ENCODE measurements at regions not wholly inside any gene's neighbourhood (a gene's known extent, or its start where the extent isn't known, plus 50 kb on each side); places are given as distances from the start of the nearest gene placed in this dataset.
"Not testable (repeated sequence)": the region's sequence is repeated elsewhere in the genome, so short reads cannot be mapped to it uniquely, and the experiment has no call there.

DNA sequence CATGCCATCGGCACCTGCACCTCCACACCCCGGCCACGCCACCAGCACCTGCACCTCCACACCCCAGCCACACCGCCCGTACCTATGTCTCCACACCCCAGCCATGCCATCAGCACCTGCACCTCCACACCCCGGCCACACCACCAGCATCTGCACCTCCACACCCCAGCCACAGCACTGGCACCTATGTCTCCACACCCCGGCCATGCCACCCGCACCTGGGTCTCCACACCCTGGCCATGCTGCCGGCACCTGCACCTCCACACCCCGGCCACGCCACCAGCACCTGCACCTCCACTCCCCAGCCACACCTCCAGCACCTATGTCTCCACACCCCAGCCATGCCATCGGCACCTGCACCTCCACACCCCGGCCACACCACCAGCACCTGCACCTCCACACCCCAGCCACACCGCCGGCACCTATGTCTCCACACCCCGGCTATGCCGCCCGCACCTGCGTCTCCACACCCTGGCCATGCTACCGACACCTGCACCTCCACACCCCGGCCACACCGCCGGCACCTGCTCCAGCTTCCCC is 390.3 kb upstream of the MYT1L start:
- H3K4me1 Mint-ChIP-seq = no peaks in the 10 kb centered on the region
- H3K27ac Mint-ChIP-seq = no peak overlapping the region
- H3K9me3 Mint-ChIP-seq = no peaks in the 10 kb centered on the region
- H3K4me3 Mint-ChIP-seq = no peak overlapping the region
- no peaks in the 10 kb centered on the region for H3K27me3 Mint-ChIP-seq
- no peaks in the 10 kb centered on the region for H3K36me3 Mint-ChIP-seq

DNA sequence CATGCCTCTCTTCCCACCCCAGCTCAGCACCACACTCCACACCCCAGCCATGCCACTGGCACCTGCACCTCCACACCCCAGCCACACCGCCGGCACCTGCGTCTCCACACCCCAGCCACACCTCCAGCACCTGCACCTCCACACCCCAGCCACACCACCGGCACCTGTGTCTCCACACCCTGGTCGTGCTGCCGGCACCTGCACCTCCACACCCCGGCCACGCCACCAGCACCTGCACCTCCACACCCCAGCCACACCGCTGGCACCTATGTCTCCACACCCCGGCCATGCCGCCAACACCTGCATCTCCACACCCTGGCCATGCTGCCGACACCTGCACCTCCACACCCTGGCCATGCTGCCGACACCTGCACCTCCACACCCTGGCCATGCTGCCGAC is 389.7 kb upstream of the MYT1L start:
- not testable (repeated sequence) for H3K4me1 Mint-ChIP-seq, H3K9me3 Mint-ChIP-seq, H3K36me3 Mint-ChIP-seq, H3K27me3 Mint-ChIP-seq, H3K4me3 Mint-ChIP-seq, H3K27ac Mint-ChIP-seq

- Mint-ChIP-seq H3K27ac (no peak overlapping the region), H3K4me1 (no peaks in the 10 kb centered on the region), H3K4me3 (no peak overlapping the region), H3K36me3 (no peaks in the 10 kb centered on the region), H3K9me3 (no peaks in the 10 kb centered on the region), H3K27me3 (no peaks in the 10 kb centered on the region)
Measured at GRCh38 chr2:2720351-2720750, 389.3 kb upstream of the MYT1L start.

DNA sequence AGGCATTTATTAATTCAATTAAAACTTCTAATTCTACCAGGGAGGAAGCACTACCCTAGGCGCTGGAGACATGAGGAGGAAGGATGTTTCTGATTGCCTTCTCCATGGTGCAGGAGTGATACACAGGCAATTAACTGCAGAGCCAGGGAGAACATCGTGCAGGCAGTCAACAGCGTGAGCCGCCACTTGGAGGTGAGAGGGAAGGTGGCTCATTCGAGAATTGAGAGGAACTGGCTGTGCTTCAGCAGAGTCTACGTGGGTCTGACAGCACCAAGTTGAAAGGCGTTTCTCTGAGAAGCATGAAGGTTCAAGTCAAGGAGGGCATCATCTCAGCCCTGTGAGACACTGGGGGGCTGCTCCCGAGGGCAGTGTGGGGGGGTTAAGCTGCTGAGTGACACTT is 388.7 kb upstream of the MYT1L start:
- H3K27me3 Mint-ChIP-seq = no peaks in the 10 kb centered on the region
- H3K4me3 Mint-ChIP-seq = no peak overlapping the region
- no peak overlapping the region for H3K27ac Mint-ChIP-seq
- no peaks in the 10 kb centered on the region for H3K9me3 Mint-ChIP-seq
- H3K36me3 Mint-ChIP-seq = no peaks in the 10 kb centered on the region
- no peaks in the 10 kb centered on the region for H3K4me1 Mint-ChIP-seq

- no peak overlapping the region for H3K4me3 Mint-ChIP-seq
- no peaks in the 10 kb centered on the region for H3K9me3 Mint-ChIP-seq
- H3K4me1 Mint-ChIP-seq = no peaks in the 10 kb centered on the region
- H3K27me3 Mint-ChIP-seq = no peaks in the 10 kb centered on the region
- H3K36me3 Mint-ChIP-seq = no peaks in the 10 kb centered on the region
- H3K27ac Mint-ChIP-seq = no peak overlapping the region
Measured at GRCh38 chr2:2719015-2719414, 387.9 kb upstream of the MYT1L start.

- H3K27ac Mint-ChIP-seq = no peak overlapping the region
- no peak overlapping the region for H3K4me3 Mint-ChIP-seq
Measured at GRCh38 chr2:2717406-2717805, 386.3 kb upstream of the MYT1L start.

DNA sequence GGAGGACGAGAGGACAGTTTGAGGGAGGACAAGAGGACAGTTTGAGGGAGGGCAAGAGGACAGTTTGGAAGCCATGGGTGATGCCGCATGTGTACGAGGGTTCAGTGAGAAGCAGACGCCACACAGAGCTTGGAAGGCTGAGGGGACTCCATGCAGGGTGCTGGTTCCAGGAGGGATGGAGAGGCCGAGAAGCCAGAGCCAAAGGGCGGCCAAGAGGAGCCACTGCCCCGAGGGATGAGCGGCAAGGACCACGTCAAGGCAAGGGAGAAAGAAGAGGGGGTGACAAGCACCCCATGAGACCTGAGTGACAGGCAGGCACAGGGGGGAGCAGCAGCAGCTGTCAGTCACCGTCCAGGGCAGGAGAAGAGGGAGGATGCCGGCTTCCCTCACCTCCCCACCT is 385.7 kb upstream of the MYT1L start:
- Mint-ChIP-seq H3K27ac (no peak overlapping the region), H3K36me3 (no peaks in the 10 kb centered on the region), H3K9me3 (no peaks in the 10 kb centered on the region), H3K4me3 (no peak overlapping the region), H3K27me3 (no peaks in the 10 kb centered on the region), H3K4me1 (no peaks in the 10 kb centered on the region)

More at GRCh38 chr2:2717406-2717805, 386.3 kb upstream of the MYT1L start:
- Mint-ChIP-seq H3K36me3 (no peaks in the 10 kb centered on the region), H3K27me3 (no peaks in the 10 kb centered on the region), H3K4me1 (no peaks in the 10 kb centered on the region), H3K9me3 (no peaks in the 10 kb centered on the region)

DNA sequence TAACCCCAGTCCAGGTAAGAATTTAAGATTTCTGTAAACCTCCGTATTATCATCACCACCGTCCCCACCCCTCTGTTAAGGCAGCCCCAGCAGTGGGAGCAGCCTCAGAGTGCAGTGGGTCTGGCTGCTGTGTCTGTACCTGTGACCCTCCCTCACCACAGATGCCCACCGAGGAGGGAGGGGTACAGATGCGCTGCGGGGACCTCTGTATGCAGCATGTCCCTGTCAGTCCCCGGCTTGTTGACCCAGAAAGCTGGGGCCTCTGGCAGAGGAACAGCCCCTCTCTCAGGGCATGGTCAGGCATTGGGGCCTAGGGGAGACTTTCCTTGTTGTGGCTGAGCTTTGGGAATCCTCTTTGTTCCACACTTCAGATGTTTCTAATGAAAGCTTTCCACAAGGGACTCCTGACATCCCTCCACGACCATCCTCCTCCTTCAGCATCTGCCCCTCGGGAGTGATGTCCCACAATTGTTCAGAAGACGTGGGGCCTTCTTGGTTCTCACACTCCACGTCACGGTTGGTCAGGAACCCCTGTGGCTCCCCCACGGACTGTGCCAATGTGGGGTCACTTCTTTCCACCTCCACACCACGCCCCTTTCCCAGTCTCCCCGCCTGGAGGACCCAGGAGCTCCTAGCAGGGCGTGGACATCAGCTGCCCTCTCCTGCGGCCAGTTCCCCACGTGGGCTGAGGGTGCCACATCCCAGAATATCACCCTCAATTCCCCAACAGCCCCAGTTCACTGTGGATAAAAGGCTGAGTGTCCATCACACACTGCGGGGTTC is 384.2 kb upstream of the MYT1L start:
- Mint-ChIP-seq H3K9me3 (no peaks in the 10 kb centered on the region), H3K27ac (no peak overlapping the region), H3K36me3 (no peaks in the 10 kb centered on the region), H3K4me1 (no peaks in the 10 kb centered on the region), H3K4me3 (no peak overlapping the region), H3K27me3 (no peaks in the 10 kb centered on the region)

GRCh38 chr2:2714408-2714807 is 383.3 kb upstream of the MYT1L start:
- no peaks in the 10 kb centered on the region for H3K27me3 Mint-ChIP-seq
- H3K4me1 Mint-ChIP-seq = no peaks in the 10 kb centered on the region

DNA sequence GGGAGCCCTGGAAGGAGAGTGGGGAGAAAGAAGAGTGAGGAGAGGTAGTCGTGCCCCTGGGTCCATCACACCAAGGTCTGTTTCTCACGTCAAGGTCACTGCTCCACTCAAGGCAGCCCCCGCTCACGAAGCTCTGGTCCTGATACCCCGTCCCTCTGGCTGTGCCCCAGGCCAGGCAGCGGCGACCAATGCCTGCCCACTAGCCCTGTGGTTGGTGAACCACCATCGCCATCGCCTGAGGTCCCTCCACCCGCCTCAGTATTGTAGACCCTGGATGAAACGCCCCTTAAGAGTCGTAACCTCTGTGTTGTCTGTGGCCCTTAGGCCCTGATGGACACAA is 378.3 kb upstream of the MYT1L start:
- H3K27me3 Mint-ChIP-seq = no peaks in the 10 kb centered on the region
- no peak overlapping the region for H3K4me3 Mint-ChIP-seq
- H3K9me3 Mint-ChIP-seq = no peaks in the 10 kb centered on the region
- H3K4me1 Mint-ChIP-seq = peaks cover 3% of the 10 kb centered on the region
- H3K36me3 Mint-ChIP-seq = no peaks in the 10 kb centered on the region
- H3K27ac Mint-ChIP-seq = no peak overlapping the region

More at GRCh38 chr2:2714408-2714807, 383.3 kb upstream of the MYT1L start:
- no peaks in the 10 kb centered on the region for H3K9me3 Mint-ChIP-seq
- no peaks in the 10 kb centered on the region for H3K36me3 Mint-ChIP-seq
- no peak overlapping the region for H3K27ac Mint-ChIP-seq
- H3K4me3 Mint-ChIP-seq = no peak overlapping the region

GRCh38 chr2:2708575-2709430 is 377.7 kb upstream of the MYT1L start:
- no peak overlapping the region for H3K27ac Mint-ChIP-seq
- no peaks in the 10 kb centered on the region for H3K27me3 Mint-ChIP-seq
- no peaks in the 10 kb centered on the region for H3K9me3 Mint-ChIP-seq
- no peak overlapping the region for H3K4me3 Mint-ChIP-seq
- no peaks in the 10 kb centered on the region for H3K36me3 Mint-ChIP-seq
- peaks cover 3% of the 10 kb centered on the region for H3K4me1 Mint-ChIP-seq

- H3K27me3 Mint-ChIP-seq = no peaks in the 10 kb centered on the region
Measured at GRCh38 chr2:2707206-2707991, 376.3 kb upstream of the MYT1L start.

DNA sequence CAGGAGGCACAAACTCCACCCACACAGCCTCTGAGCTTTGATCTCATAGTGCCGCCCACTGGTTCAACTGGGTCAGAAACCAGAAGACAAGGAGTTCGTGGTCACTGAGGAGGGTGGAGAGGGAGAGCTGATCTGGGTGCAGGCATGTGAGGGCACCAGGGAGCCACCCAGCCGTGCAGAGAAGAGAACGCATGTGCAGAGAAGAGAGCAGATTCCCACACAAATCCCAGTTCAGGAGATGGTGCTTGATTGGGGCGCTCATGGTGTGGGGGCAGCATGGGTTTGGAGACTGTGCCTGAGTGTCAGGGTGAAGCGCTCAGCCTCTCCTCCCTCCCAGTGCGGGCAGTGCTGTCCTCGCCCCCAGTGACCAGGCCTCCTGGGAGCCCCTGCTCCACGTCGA is 375.2 kb upstream of the MYT1L start:
- peaks cover 3% of the 10 kb centered on the region for H3K4me1 Mint-ChIP-seq
- no peak overlapping the region for H3K4me3 Mint-ChIP-seq
- H3K27ac Mint-ChIP-seq = no peak overlapping the region

More at GRCh38 chr2:2707206-2707991, 376.3 kb upstream of the MYT1L start:
- Mint-ChIP-seq H3K27ac (no peak overlapping the region), H3K4me3 (no peak overlapping the region), H3K36me3 (no peaks in the 10 kb centered on the region), H3K4me1 (peaks cover 3% of the 10 kb centered on the region), H3K9me3 (no peaks in the 10 kb centered on the region)

DNA sequence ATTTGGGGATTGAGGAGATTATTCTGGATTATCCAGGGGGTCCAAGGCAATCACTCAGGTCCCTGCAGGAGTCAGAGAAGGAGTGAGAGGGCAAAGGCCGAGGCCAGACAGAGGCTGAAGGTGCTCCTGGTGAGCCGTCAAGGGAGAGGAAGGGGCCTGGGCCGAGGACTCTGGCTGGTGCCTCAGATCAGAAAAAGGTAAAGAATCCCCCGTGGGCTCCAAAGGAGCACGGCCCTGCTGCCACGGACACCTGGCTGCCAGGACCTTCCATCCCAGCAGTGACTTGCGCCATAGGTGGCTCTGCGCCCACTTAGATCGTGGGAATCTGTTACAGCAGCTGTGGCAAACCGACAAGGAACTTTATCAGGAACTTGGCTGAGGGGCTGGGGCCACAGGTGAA is 374.8 kb upstream of the MYT1L start:
- Mint-ChIP-seq H3K4me1 (peaks cover 3% of the 10 kb centered on the region), H3K27ac (no peak overlapping the region), H3K27me3 (no peaks in the 10 kb centered on the region), H3K9me3 (no peaks in the 10 kb centered on the region), H3K4me3 (no peak overlapping the region), H3K36me3 (no peaks in the 10 kb centered on the region)

More for the DNA sequence above, 375.2 kb upstream of the MYT1L start:
- H3K27me3 Mint-ChIP-seq = no peaks in the 10 kb centered on the region
- no peaks in the 10 kb centered on the region for H3K36me3 Mint-ChIP-seq
- H3K9me3 Mint-ChIP-seq = no peaks in the 10 kb centered on the region

GRCh38 chr2:2704428-2705090 is 373.5 kb upstream of the MYT1L start:
- Mint-ChIP-seq H3K36me3 (no peaks in the 10 kb centered on the region), H3K4me3 (no peak overlapping the region), H3K27ac (peak overlapping the region; percentile 30), H3K4me1 (peaks cover 3% of the 10 kb centered on the region), H3K9me3 (no peaks in the 10 kb centered on the region), H3K27me3 (no peaks in the 10 kb centered on the region)
